HepG2 (cell line): ENCODE measurements at regions not wholly inside any gene's neighbourhood (a gene's known extent, or its start where the extent isn't known, plus 50 kb on each side); places are given as distances from the start of the nearest gene placed in this dataset.
"Not testable (repeated sequence)": the region's sequence is repeated elsewhere in the genome, so short reads cannot be mapped to it uniquely, and the experiment has no call there.

Experiments
- ATAC-seq: fragments of 200-7000 bp; cut with Tn5 transposase; 3 replicates; pipeline ENCODE4 v1.9.1; 2020; ENCODE audit warnings: mild to moderate bottlenecking, moderate library complexity
- BruUV-seq: library from RNA; stranded (reverse); fragments of 400-500 nt; replicated peaks from 2 replicates; lab custom pipeline; 2021; lab: Mats Ljungman, UMichigan
- CTCF ChIA-PET: fragments of 300-600 bp; formaldehyde crosslinking; extraction: SDS; loops from one replicate; lab custom pipeline; 2021; ENCODE audit warnings: low total read pairs, inconsistent platforms, low intra/inter-chr PET ratio; lab: Yijun Ruan, JAX
- POLR2A ChIA-PET: fragments of 350-600 bp; sonication (Branson Sonifier 250); formaldehyde crosslinking; loops from one replicate; lab custom pipeline; 2020; ENCODE audit warnings: antibody characterized with exemption, inconsistent platforms; lab: Yijun Ruan, JAX
- DNase-seq: peaks from one replicate; pipeline ENCODE4 v3.0.0-alpha.2; 2015; ENCODE audit warnings: low spot score
- FAIRE-seq: peaks from 3 replicates; lab custom pipeline; 2011; peaks lifted over from hg19 to GRCh38; lab: Jason Lieb, UNC
- H2AFZ ChIP-seq: one replicate; pipeline ENCODE4 v1.6.1; 2011; ENCODE audit warnings: low read length, inconsistent platforms
- H3K27ac ChIP-seq: fragments of 300-600 bp; 3 replicates; pipeline ENCODE4 v1.8.0; 2011; ENCODE audit warnings: mixed run types, mild to moderate bottlenecking, mixed read lengths, low read length, inconsistent platforms; ENCODE audit not compliant: insufficient read depth; ENCODE audit errors: extremely low read length
- H3K27me3 ChIP-seq, 2 experiments: fragments of 200-600 bp in 1 of 2; 2 replicates in 1 of 2; 3 replicates in 1 of 2; pipeline versions ENCODE4 v1.6.0 to v1.8.0; 2011; ENCODE audit warnings: low read length in 2 of 2, mild to moderate bottlenecking in 2 of 2, moderate library complexity in 2 of 2, inconsistent platforms in 1 of 2; ENCODE audit not compliant: insufficient read depth in 2 of 2, control insufficient read depth in 1 of 2
- H3K36me3 ChIP-seq, 2 experiments: fragments of 200-600 bp in 1 of 2; replicated peaks in 1 of 2; 2 replicates in 1 of 2; 3 replicates in 1 of 2; pipeline versions ENCODE4 v1.5.1 to v1.8.0; 2011; ENCODE audit warnings: low read length in 2 of 2, inconsistent platforms in 1 of 2; ENCODE audit not compliant: insufficient read depth in 2 of 2, control insufficient read depth in 1 of 2
- H3K4me1 ChIP-seq: 2 replicates; pipeline ENCODE4 v1.5.1; 2012; ENCODE audit warnings: low read length, inconsistent platforms; ENCODE audit not compliant: insufficient read depth
- H3K4me2 ChIP-seq: 2 replicates; pipeline ENCODE4 v1.6.0; 2011; ENCODE audit warnings: low read depth, low read length, inconsistent platforms
- H3K4me3 ChIP-seq, 3 experiments: fragments of 200-600 bp in 1 of 3; sonication (generic), shearing (Covaris generic) in 1 of 3; replicated peaks in 1 of 3; 2 replicates each; pipeline ENCODE4 v1.5.1; 2011 to 2016; ENCODE audit warnings: low read length in 3 of 3, inconsistent platforms in 2 of 3, low read depth in 2 of 3, mild to moderate bottlenecking in 2 of 3, control low read depth in 1 of 3, mixed read lengths in 1 of 3; ENCODE audit not compliant: insufficient read depth in 1 of 3
- H3K79me2 ChIP-seq: one replicate; pipeline ENCODE4 v1.6.1; 2011; ENCODE audit warnings: low read length, inconsistent platforms; ENCODE audit not compliant: insufficient read depth
- H3K9ac ChIP-seq: 2 replicates; pipeline ENCODE4 v1.6.0; 2011; ENCODE audit warnings: mild to moderate bottlenecking, low read depth, low read length, inconsistent platforms; ENCODE audit not compliant: insufficient read depth
- H3K9me3 ChIP-seq: 2 replicates; pipeline ENCODE4 v1.5.1; 2012; ENCODE audit warnings: mild to moderate bottlenecking, low read length
- H4K20me1 ChIP-seq: 2 replicates; pipeline ENCODE4 v1.6.0; 2011; ENCODE audit warnings: inconsistent platforms, mild to moderate bottlenecking, low read length, moderate library complexity; ENCODE audit not compliant: insufficient read depth
- WGBS: methylation state at CpG from one replicate; pipeline ENCODE4 v1.1.6; 2017; ENCODE audit warnings: low lambda C conversion rate; 5-methylcytosine and 5-hydroxymethylcytosine counted together
- in situ Hi-C: cut with HindIII; loops from 2 replicates; pipeline ENCODE4 v1.10.0; 2017; ENCODE audit warnings: low pct_unique_long_range_greater_than_20kb; ENCODE audit not compliant: extremely low pct_ligation_motif_present
- intact Hi-C: fragments of 100-400 bp; cut with micrococcal nuclease; formaldehyde crosslinking; loops from one replicate; pipeline ENCODE4 v1.10.0; 2022; ENCODE audit not compliant: unreplicated experiment

DNA sequence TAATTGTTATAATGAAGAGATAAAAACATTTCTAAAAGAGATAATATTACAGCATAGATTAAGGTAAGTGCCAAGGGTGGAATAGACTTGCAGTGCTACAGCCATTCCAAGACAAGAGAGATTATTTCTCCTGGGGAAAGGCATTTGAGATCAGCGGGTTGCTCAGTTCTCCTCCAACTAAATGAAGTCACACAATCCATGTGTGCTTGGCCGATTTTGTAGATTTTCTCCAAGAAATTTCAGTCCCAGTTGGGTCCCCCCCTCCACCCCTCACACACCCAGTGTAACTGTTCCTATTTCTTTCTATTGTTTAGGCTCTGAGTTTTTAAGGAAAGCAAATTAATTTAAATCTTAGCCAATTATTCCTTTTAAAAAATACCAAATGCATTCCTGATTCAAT is 315.1 kb downstream of the GOLGA6L6 start:
- H3K4me2 ChIP-seq, in situ Hi-C loops, H2AFZ ChIP-seq, H3K4me3 ChIP-seq, H3K4me1 ChIP-seq, H3K27me3 ChIP-seq, CTCF ChIA-PET, H3K9me3 ChIP-seq, intact Hi-C loops, DNase-seq, BruUV-seq, H4K20me1 ChIP-seq, FAIRE-seq, H3K79me2 ChIP-seq, H3K36me3 ChIP-seq, H3K9ac ChIP-seq, POLR2A ChIA-PET, H3K27ac ChIP-seq, ATAC-seq: not testable (repeated sequence)
- 0% methylated on average over 2 of the region's 2 CpGs for whole genome bisulfite sequencing

DNA sequence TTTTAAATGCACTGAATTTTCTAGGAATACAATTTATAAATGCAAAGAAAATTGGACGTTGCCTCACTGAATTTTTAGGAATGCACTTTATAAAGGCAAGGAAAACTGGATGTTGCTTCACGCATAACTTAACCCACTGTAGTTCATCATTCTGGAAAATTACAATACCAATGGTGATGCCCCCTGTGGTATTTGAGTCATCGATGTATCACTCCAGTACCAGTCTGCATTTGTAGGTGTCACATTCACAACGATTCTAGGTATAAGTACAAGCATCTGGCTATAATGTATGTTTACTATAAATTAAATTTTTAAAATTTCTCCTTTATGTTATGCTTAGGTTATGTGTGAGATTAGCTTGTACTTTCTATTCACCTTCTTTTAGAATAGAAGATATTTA is 320.5 kb downstream of the GOLGA6L6 start:
- H4K20me1 ChIP-seq, POLR2A ChIA-PET, CTCF ChIA-PET, H3K4me1 ChIP-seq, H3K9me3 ChIP-seq, intact Hi-C loops, H2AFZ ChIP-seq, in situ Hi-C loops, H3K27me3 ChIP-seq, ATAC-seq, H3K27ac ChIP-seq, H3K9ac ChIP-seq, BruUV-seq, H3K4me3 ChIP-seq, H3K36me3 ChIP-seq, H3K4me2 ChIP-seq, DNase-seq, H3K79me2 ChIP-seq, FAIRE-seq: not testable (repeated sequence)
- WGBS = 29% methylated on average over 4 of the region's 4 CpGs

DNA sequence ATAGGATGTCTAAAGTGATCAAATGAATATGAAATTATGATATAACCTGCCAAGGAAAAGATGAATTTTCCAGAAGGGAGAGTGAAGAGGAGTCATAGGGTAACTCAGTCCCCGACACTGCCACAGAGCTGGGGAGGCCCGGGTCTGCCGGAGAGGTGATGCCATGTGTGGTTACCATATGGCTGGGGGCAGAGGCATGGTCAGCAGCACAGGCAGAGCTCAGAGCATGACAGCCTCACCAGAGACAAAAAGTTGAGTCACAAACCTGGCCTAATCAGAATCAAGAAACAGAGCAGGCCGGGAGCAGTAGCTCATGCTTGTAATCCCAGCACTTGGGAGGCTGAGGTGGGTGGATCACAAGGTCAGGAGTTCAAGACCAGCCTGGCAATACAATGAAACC is 322.4 kb downstream of the GOLGA6L6 start:
- FAIRE-seq, H3K36me3 ChIP-seq, H3K9me3 ChIP-seq, H3K4me2 ChIP-seq, H3K27me3 ChIP-seq, CTCF ChIA-PET, H2AFZ ChIP-seq, H3K9ac ChIP-seq, H3K4me1 ChIP-seq, DNase-seq, H3K27ac ChIP-seq, H3K4me3 ChIP-seq, H4K20me1 ChIP-seq, intact Hi-C loops, in situ Hi-C loops, ATAC-seq, H3K79me2 ChIP-seq, POLR2A ChIA-PET, BruUV-seq: not testable (repeated sequence)
- WGBS = 41% methylated on average over 4 of the region's 4 CpGs

DNA sequence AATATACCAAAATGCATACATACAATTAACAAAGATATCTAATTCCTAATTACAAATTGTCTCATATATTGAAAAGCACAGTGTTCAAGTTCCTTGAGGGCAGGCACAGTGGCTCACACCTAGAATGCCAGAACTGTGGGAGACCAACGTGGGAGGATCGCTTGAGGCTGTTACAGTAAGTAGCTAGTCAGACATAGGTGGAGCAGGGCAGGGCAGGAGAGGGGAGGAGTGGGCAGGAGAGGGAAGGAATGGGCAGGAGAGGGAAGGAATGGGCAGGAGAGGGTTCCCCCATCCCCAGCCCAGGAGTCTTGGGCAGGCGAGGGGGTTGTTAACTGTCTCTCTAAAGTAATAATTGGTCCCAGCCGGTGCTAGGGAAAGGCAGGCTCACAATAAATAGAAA is 325.9 kb downstream of the GOLGA6L6 start:
- BruUV-seq, H2AFZ ChIP-seq, H3K4me3 ChIP-seq, POLR2A ChIA-PET, ATAC-seq, H3K4me1 ChIP-seq, H3K27ac ChIP-seq, H3K9ac ChIP-seq, H4K20me1 ChIP-seq, intact Hi-C loops, DNase-seq, FAIRE-seq, H3K27me3 ChIP-seq, H3K9me3 ChIP-seq, H3K79me2 ChIP-seq, H3K36me3 ChIP-seq, H3K4me2 ChIP-seq, CTCF ChIA-PET, in situ Hi-C loops: not testable (repeated sequence)
- WGBS = 18% methylated on average over 4 of the region's 4 CpGs
